ENCODE measurements at regions not wholly inside any gene's neighbourhood (a gene's known extent, or its start where the extent isn't known, plus 50 kb on each side); places are given as distances from the start of the nearest gene placed in this dataset.
"Not testable (repeated sequence)": the region's sequence is repeated elsewhere in the genome, so short reads cannot be mapped to it uniquely, and the experiment has no call there.

- Mint-ChIP-seq H3K9me3 (no peaks in the 10 kb centered on the region; the same call in 1 of the 2 replicates), H3K36me3 (ENCODE audit: low read depth) (no peaks in the 10 kb centered on the region), H3K4me3 (no peak overlapping the region), H3K27me3 (ENCODE audit: insufficient read depth) (peaks cover 12% of the 10 kb centered on the region), H3K27ac (no peak overlapping the region), H3K4me1 (ENCODE audit: low read depth) (no peaks in the 10 kb centered on the region)
- no peak for DNase-seq
- TF ChIP-seq, protein P1, sequence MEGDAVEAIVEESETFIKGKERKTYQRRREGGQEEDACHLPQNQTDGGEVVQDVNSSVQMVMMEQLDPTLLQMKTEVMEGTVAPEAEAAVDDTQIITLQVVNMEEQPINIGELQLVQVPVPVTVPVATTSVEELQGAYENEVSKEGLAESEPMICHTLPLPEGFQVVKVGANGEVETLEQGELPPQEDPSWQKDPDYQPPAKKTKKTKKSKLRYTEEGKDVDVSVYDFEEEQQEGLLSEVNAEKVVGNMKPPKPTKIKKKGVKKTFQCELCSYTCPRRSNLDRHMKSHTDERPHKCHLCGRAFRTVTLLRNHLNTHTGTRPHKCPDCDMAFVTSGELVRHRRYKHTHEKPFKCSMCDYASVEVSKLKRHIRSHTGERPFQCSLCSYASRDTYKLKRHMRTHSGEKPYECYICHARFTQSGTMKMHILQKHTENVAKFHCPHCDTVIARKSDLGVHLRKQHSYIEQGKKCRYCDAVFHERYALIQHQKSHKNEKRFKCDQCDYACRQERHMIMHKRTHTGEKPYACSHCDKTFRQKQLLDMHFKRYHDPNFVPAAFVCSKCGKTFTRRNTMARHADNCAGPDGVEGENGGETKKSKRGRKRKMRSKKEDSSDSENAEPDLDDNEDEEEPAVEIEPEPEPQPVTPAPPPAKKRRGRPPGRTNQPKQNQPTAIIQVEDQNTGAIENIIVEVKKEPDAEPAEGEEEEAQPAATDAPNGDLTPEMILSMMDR (IDR thresholded peaks at IDR 0.05), result no peak
These were observed 102.4 kb downstream of the MTX3 start for GRCh38 chr5:79888643-79889042.

DNA sequence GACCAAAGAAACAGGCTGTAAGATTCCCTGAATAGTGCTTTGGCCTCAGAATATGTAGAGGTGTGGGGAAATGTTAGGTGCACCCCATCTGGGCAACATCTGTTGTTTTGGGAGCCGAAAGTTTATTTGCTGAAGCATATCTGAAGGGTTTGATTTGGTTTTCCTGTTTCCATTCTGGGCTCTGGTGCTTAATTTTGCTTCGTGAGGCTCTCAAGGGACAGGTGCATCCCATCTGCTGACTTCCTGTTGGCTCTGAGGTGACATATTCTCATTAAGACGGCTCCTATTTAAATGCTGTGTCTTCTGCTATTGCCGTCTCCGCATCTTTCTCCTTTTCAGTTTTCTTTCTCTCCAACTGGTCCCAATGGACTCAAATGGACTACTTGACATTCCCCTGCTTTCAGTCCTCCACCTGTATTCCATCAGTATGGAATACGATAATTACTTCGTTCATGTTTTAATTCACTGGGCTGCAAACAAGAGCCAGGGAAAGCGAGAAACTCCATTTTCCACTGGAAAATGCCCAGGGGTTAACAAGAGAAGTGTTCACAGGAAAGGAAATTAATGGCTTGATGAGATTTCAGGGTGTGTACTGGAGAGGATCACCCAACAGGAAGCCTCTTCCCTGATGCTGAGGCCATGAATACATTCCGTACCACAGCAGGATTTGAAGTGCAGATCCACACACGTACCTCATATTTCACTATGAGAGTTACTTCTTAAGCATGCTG is 104.0 kb downstream of the MTX3 start:
- DNase-seq, result no peak
- no peaks in the 10 kb centered on the region for H3K36me3 Mint-ChIP-seq (ENCODE audit: low read depth)
- no peak overlapping the region for H3K4me3 Mint-ChIP-seq
- TF ChIP-seq, protein P1 (IDR thresholded peaks at IDR 0.05), result no peak
- no peak overlapping the region for H3K27ac Mint-ChIP-seq
- no peaks in the 10 kb centered on the region for H3K4me1 Mint-ChIP-seq (ENCODE audit: low read depth)
- no peaks in the 10 kb centered on the region; the same call in 1 of the 2 replicates for H3K9me3 Mint-ChIP-seq
- H3K27me3 Mint-ChIP-seq (ENCODE audit: insufficient read depth), result peaks cover 9% of the 10 kb centered on the region

DNA sequence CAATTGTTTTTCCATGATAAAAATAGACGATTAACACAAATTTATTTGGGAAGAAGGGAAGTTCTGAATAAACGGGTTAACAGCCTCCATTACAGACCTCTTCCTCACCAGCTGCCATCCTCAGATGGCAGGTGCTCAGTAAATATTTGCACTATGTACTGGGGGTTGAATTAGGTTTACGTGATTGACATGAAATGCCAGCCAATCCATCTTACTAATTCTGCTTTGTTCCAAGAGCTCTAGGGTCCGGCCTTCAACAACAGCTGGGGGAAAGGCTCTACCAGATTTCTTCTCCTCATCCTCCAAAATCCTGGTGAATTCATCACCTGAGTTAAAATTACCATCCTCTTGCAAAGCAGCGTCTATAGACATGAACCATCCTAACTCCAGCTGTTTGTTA is 104.6 kb downstream of the MTX3 start:
- Mint-ChIP-seq H3K36me3 (ENCODE audit: low read depth) (no peaks in the 10 kb centered on the region), H3K27me3 (ENCODE audit: insufficient read depth) (peaks cover 9% of the 10 kb centered on the region), H3K27ac (no peak overlapping the region), H3K9me3 (no peaks in the 10 kb centered on the region; the same call in 1 of the 2 replicates), H3K4me3 (no peak overlapping the region), H3K4me1 (ENCODE audit: low read depth) (no peaks in the 10 kb centered on the region)
- TF ChIP-seq, protein P1 (IDR thresholded peaks at IDR 0.05), result no peak
- DNase-seq, result no peak

- DNase-seq; H3K4me1 Mint-ChIP-seq (ENCODE audit: low read depth); H3K27ac Mint-ChIP-seq; H3K9me3 Mint-ChIP-seq; H3K4me3 Mint-ChIP-seq; H3K36me3 Mint-ChIP-seq (ENCODE audit: low read depth): not testable (repeated sequence)
- H3K27me3 Mint-ChIP-seq (ENCODE audit: insufficient read depth), result peaks cover 11% of the 10 kb centered on the region
These were observed 111.2 kb downstream of the MTX3 start for GRCh38 chr5:79879880-79880279.

DNA sequence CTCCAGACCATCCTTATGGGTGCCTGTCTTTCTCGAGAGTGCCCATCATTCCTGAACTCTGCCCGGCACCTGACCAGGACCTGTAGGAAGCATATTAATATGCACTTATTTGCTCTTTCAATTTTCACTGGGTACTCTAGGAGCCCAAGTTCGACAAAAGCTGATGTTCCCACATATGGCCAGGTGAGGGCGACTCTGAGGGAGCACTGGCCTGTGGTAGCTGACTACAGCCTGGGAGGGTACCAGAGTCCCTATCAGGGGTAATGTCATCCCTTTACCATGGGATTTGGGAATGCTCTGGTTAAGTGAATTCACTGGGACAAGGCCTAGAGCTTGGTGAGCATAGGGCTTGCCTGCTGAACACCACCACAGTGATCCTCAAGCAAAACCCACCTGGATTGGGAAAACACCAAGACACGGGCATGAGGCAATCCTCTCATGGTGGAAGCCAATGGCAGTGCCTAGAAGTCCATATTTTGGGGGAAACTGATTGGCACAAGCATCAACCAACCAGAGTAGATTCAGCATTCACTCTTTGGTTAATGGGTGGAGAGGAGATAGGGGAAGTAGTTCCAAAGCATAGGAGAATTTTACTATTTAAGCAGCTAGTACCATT is 112.2 kb downstream of the MTX3 start:
- H3K4me1 Mint-ChIP-seq (ENCODE audit: low read depth), result no peaks in the 10 kb centered on the region
- no peaks in the 10 kb centered on the region for H3K36me3 Mint-ChIP-seq (ENCODE audit: low read depth)
- H3K27me3 Mint-ChIP-seq (ENCODE audit: insufficient read depth), result peaks cover 11% of the 10 kb centered on the region
- no peaks in the 10 kb centered on the region for H3K9me3 Mint-ChIP-seq
- no peak overlapping the region for H3K27ac Mint-ChIP-seq
- DNase-seq, result no peak
- TF ChIP-seq, protein P1 (IDR thresholded peaks at IDR 0.05), result peak; percentile 70; the same call in 1 of the 2 replicates
- H3K4me3 Mint-ChIP-seq, result no peak overlapping the region

DNA sequence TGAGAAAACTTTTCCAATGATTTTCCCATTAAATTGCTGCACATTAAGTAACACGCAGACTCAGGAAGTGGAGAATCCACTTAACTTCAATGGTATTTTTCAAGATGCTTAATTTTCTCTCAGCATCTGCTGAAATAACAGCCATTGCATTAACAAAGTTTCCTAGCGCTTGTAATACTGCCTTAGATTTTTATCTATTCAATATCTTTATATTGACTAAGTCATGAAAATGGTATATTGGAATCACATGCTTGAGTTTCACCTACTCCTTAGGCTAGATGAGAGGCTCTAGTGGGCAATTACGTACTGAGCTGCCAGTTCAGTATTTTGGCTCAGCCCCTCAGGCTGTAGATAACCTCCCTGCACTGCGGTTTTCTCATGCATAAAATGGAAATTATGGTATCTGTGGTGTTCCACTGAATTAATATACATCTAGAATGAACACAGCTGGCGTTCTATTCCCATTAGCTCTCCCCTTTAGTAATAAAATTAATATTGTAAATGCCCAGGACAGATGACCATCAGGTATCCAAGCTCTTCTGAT is 112.9 kb downstream of the MTX3 start:
- no peaks in the 10 kb centered on the region for H3K36me3 Mint-ChIP-seq (ENCODE audit: low read depth)
- TF ChIP-seq, protein P1 (IDR thresholded peaks at IDR 0.05), result no peak
- no peak for DNase-seq
- no peak overlapping the region for H3K4me3 Mint-ChIP-seq
- no peak overlapping the region for H3K27ac Mint-ChIP-seq
- H3K27me3 Mint-ChIP-seq (ENCODE audit: insufficient read depth), result peaks cover 13% of the 10 kb centered on the region
- no peaks in the 10 kb centered on the region for H3K4me1 Mint-ChIP-seq (ENCODE audit: low read depth)
- H3K9me3 Mint-ChIP-seq, result no peaks in the 10 kb centered on the region
